ENCODE measurements at regions not wholly inside any gene's neighbourhood (a gene's known extent, or its start where the extent isn't known, plus 50 kb on each side); places are given as distances from the start of the nearest gene placed in this dataset.

- no peak for DNase-seq
Observed at GRCh38 chr13:34046457-34046856, 228.5 kb downstream of the RFC3 start.

DNA sequence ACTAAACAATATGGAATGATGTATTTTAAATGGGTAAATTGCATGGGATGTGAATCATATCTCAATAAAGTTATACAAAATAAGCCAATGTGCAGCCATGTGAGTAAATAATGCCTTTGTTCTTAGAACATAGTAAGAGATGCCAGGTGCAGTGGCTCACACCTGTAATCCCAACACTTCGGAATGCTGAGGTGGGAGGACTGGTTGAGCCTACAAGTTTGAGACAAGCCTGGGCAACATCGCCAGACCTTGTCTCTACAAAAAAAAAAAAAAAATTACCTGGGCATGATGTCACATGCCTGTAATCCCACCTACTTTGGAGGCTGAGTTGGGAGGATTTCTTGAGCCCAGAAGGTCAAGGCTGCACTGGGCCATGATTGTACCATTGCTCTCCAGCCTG, 230.7 kb downstream of the RFC3 start:
- DNase-seq, result no peak

- DNase-seq, result no peak
Observed at GRCh38 chr13:34056733-34057258, 238.8 kb downstream of the RFC3 start.

- no peak for DNase-seq
Observed at GRCh38 chr13:34064456-34065205, 246.7 kb downstream of the RFC3 start.

- DNase-seq, result no peak
Observed at GRCh38 chr13:34065928-34066327, 248.0 kb downstream of the RFC3 start.

GRCh38 chr13:34066344-34066743, 248.4 kb downstream of the RFC3 start:
- no peak for DNase-seq

- DNase-seq, result no peak
Observed at GRCh38 chr13:34070006-34070405, 252.1 kb downstream of the RFC3 start.

DNA sequence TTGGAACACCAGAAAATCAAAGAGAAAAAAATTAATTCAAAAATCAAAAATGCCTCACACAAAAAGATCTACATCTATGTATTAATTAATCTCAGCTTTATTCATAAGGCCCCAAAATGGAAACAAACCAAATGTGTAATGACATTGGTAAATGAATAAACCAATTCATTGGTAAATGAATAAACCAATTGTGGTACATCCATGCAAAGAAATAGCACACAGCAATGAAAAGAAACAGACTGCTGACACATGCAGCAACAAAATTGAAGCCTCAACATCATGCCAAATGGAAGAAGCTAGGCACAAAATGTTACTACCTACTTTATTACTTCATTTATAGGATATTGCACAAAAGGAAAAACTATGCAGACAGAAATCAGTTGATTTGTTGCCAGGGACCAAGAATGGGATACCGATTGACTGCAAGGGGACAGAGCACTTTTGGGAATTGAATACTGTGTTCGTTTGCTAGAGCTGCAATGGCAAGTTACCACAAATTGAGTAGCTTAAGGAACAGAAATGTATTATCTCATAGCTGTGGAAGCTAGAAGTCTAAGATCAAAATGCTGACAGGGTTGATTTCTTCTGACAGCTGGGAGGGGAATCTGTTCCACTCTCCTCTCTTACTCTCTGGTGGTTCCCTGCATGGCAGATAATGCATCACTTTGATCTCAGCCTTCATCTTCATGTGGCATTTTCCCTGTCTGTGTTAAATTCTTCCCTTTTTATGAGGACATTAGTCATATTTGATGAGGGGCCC, 252.8 kb downstream of the RFC3 start:
- no peak for DNase-seq

DNA sequence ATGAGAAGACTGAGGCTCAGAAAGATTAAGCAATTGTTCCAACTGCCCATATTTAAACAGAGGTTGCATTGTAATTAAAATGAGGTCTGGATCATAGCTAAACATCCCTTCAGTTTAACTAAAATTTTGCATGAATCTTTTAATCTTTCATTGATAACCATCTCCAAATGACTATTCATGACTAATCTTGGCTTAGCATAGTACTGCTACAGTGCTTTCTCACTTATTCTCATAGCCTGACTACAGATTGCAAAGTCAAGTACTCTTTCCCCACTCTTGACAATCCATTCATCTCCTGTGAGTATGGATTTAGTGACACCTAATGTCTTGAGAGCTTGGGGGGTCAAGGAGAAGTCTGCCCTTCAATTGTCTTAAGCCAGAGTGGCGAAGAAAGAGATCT, 258.4 kb downstream of the RFC3 start:
- no peak for DNase-seq

GRCh38 chr13:34076943-34077703, 259.2 kb downstream of the RFC3 start:
- no peak for DNase-seq

DNA sequence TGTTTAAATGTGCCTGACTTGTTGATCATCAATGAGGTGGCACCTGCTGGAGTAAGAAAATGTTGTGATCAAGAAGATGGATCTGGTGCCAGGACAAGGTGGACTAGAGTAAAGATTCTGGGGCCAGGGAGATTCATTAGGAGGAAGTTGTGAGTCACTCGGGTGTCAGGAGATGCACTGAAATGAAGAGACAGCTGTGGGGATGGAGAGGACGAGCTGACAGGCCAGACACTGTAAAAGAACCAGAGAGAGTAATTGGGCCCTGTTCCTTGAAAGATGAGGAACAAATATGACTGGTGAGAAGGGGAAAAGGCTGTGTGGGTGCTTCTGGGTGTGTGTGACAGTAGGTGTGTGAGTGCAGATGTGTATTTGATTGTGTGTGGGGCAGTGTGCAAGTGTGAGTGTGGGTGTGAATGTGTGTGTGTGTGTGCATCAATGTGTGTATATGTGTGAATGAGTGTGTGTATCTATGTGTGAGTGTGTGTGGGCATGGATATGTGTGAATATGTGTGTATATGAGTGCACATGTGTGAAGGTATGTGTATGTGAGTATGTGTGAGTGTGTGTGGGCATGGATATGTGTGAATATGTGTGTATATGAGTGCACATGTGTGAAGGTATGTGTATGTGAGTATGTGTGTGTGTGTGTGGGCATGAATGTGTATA, 260.5 kb downstream of the RFC3 start:
- no peak for DNase-seq

- DNase-seq, result no peak
Observed at GRCh38 chr13:34085204-34085603, 267.3 kb downstream of the RFC3 start.

DNA sequence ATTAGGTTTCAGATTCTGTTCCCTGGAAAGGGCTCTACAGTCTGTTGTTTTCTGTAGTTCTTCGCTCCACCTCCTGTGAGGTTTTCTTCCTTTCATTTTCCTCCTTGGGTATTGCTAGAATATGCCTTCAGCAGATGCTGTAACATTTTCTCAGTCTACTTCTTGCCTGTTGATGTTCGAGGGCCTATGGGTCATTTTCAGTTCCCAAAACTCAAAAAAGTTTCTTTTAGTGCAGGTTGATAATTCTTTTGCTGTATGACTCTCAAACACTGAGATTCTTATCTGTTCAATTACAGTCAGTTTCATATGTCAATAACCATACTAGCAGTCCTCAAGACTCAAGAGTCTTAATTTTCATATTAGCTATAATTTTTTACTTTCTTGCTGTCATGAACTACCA, 268.3 kb downstream of the RFC3 start:
- DNase-seq, result no peak

DNA sequence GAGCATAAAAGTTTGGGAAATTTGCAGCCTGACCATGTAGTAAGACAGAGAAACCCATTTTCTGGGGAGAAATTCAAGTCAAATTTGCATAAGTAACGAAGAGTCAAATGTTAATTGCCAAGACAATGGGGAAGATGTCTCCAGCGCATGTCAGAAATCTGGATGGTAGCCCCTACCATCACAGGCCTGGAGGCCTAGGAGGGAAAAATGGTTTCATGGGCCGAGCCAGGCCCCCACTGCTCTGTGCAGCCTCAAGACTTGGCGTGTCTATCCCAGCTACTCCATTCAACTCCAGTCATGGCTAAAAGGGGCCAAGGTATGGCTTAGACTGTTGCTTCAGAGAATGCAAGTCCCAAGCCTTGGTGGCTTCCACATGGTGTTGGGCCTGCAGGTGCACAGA, 269.8 kb downstream of the RFC3 start:
- no peak for DNase-seq

DNA sequence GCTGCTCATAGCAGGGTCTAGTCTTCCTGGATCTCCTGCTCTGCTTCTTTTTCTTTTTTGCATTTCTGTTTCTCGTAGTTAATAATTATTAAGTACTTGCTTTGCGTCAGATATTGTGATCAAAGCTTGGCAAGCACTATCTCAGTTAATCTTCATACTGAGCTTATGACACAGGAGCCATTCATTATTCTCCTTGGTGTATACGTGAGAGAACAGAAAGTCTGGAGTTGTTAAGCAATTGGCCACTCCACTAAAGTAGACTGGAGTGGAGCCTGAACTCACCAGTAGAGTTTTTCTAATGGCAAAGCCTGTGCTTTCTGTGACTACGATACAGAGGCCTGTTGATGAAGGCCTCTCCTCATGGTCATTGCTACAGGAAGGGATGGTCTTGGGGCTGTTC, 285.9 kb downstream of the RFC3 start:
- no peak for DNase-seq

DNA sequence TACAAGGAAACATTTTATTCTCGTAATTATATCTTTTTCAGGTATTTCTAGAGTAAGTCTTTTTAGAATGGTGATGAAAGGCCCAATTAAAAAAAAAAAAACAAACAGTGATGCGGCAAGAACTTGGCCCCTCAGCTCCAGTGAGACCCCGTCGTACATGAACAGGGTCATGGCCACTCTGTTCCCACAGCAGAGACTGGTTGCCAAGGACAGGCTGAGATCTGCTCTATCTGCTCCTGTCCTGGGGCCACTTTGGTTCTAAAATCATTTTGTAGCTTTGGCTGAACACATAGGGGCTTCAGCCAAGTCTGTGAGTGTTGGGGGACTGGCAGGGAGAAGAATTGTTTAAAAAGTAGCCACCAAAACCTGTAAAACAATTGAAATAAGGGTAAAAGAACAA, 286.9 kb downstream of the RFC3 start:
- no peak for DNase-seq

DNA sequence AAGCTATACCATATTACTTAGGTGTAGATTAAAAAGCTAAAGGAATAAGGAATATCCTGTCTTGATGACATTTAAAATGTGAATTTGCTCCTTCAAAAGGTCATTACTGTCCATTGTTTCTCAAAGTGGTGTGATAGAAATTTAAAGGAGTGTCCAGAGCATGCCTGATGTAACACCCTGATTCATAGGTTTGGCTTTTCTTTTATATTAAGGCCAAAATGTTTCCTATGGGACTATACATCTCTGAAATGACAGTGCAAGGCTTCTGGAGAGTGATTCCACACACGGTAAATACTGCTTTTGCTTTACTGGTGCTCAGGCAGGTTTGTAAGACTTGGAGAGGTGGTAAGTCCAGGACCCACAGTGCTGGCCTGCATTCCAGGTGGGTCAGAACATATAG, 289.9 kb downstream of the RFC3 start:
- DNase-seq, result no peak

- DNase-seq, result peak; percentile 29
Observed at GRCh38 chr13:34108410-34108809, 290.5 kb downstream of the RFC3 start.

GRCh38 chr13:34114581-34114980, 296.6 kb downstream of the RFC3 start:
- no peak for DNase-seq

GRCh38 chr13:34116651-34117050, 298.7 kb downstream of the RFC3 start:
- no peak for DNase-seq

GRCh38 chr13:34124666-34125306, 306.8 kb downstream of the RFC3 start:
- DNase-seq, result no peak

DNA sequence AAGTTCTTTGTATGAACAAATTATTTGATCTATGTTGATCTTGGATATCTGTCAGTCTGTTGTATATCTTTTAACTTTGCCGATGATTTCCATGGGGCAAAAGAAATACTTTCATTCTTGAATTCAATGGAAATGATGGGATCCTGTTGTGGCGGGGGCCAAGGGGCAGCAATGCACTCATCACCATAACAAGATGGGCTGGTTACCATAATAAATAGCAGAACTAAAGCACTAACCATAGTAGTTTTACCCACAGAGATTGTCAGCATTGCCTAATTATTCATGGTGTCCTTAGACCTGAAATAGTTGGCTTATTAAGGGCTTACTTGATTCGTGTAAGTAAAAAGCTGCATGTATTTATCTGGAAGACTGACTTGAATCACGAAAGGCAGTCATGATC, 309.6 kb downstream of the RFC3 start:
- no peak for DNase-seq

- no peak for DNase-seq
Observed at GRCh38 chr13:34128661-34129060, 310.7 kb downstream of the RFC3 start.
